GM20000 (cell line): ENCODE measurements at regions not wholly inside any gene's neighbourhood (a gene's known extent, or its start where the extent isn't known, plus 50 kb on each side); places are given as distances from the start of the nearest gene placed in this dataset.

Source experiments
- DNase-seq: peaks from one replicate; pipeline ENCODE4 v3.0.0; 2012; ENCODE audit warnings: low spot score
- CTCF ChIP-seq: IDR thresholded peaks from 2 replicates; pipeline ENCODE4 v1.5.1; 2012; ENCODE audit warnings: mild to moderate bottlenecking, control low read depth; ENCODE audit errors: extremely low read depth, missing control alignments

DNA sequence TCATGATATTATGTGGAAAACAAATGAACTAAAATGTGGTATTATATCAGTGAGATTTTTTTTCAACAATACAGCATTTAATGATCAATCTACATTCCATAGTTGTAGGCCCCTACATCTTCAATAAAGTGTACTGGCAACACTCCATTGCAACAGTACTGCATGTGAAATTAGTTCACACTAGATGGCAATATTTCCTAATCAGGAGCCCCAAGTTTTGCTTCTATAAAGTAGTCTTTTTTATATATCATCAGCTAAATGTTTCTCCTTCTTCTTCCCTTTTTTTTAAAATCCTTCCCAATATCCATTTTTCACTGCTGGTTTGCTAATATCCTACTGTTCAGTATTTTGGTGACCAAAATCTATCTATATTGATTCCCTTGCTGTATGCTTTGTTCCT is 528.3 kb upstream of the ATXN8OS start:
- TF ChIP-seq CTCF = no peak
- DNase-seq = peak; percentile 4

- DNase-seq = no peak
- TF ChIP-seq CTCF = no peak
Measured at GRCh38 chr13:69571606-69572323, 535.9 kb upstream of the ATXN8OS start.

GRCh38 chr13:69567514-69567913 is 540.1 kb upstream of the ATXN8OS start:
- no peak for TF ChIP-seq CTCF
- no peak for DNase-seq

DNA sequence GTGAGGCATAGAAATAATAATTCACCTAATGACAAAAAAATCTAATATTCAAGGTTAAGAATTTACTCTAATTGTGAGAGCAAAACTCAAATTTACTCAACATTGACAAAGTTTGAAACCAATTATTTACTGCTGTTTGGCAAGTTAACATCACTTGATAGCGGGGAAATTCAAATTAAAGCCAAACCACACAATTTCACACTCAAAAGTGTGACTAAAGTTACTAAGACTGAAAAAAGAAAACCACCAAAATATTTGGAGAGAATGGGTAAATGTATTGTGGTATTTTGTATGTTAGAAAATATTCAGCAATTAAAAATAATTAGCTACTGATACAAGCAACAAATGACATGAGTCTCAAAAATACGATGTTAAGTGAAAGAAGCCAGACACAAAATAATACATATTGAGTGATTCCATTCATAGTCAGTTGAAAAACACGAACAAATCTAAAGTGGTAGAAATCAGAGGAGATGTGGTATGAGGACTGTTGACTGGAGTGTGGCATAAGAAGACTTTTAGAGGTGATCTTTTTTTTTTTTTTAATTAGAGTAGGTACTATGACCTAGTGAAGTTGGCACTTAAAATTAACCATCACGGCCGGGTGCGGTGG is 541.4 kb upstream of the ATXN8OS start:
- no peak for DNase-seq
- TF ChIP-seq CTCF = no peak

DNA sequence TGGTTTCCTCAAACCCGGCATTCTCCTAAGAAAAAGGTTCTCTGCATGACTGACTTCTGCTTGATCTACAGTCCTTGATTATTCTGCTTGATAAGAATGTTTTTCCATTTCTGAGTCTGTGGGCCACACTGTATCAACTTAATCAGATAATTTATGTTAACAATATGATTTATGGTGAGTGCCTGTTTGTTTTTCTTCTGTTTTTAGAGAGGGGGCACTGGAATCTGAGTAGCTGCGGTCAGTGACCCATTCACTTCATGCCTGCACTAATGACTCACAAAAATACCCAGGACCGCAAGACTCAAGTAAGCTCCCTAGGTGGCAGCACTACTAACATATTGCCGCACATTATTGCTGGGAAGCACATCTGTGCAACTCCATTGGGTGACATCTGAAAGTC is 542.3 kb upstream of the ATXN8OS start:
- DNase-seq = peak; percentile 10

DNA sequence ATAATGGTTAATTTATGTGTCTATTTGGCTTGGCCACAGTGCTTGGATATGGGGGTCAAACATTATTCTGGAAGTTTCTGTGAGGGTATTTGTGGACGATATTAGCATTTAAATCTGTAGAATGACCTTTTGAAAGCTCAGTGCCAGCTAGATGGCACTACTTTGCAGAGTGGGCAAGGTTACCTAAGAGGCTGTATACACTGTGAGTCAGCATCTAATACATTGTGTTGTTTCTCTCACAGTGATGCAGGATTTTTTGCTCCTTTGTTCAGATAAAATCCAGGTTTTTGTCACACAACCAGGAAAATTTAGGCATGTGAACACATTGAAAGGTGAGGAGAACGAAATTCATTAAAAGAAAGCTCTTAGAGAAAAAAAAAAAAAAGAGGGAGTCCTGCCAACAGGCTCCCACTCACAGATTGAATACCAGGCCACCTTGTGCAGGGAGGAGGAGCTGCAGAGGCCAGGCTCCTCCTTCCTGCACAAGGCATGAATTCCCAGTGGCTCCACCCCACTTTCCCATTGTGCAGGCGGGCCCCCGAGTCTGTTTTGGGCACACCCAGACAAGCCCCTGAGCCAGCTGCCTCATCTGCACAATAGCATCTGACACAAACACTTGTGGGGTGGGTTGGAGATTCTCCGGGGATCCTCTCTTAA is 551.0 kb upstream of the ATXN8OS start:
- no peak for DNase-seq
- TF ChIP-seq CTCF = no peak

More for the DNA sequence above, 542.3 kb upstream of the ATXN8OS start:
- TF ChIP-seq CTCF = peak; percentile 20

DNA sequence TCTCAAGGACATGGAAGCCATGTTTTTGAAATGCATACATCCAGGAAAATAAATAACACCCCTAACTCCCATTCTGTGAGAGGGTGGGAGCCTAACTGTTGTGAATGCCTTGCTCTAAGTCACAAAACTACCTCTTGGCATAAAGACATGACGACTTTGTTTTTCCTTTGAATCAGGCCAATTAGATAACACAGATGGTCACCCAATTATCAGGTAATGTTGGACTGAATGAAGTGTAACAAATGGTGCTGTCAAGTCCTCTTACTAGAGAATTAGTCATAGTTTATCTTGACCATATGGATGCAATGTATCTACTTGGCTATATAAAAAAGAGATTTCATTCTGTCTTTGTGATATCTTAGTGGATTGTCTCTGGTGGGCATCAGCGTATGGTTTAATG is 553.6 kb upstream of the ATXN8OS start:
- DNase-seq = no peak
- TF ChIP-seq CTCF = no peak
